Urothelium cell line (cell line): ENCODE measurements at regions not wholly inside any gene's neighbourhood (a gene's known extent, or its start where the extent isn't known, plus 50 kb on each side); places are given as distances from the start of the nearest gene placed in this dataset.

Source experiments
- DNase-seq: peaks from one replicate; pipeline ENCODE4 v3.0.0; 2011; ENCODE audit warnings: low spot score, mixed read lengths
- FAIRE-seq: peaks from 2 replicates; lab custom pipeline; 2011; peaks lifted over from hg19 to GRCh38; lab: Jason Lieb, UNC

DNA sequence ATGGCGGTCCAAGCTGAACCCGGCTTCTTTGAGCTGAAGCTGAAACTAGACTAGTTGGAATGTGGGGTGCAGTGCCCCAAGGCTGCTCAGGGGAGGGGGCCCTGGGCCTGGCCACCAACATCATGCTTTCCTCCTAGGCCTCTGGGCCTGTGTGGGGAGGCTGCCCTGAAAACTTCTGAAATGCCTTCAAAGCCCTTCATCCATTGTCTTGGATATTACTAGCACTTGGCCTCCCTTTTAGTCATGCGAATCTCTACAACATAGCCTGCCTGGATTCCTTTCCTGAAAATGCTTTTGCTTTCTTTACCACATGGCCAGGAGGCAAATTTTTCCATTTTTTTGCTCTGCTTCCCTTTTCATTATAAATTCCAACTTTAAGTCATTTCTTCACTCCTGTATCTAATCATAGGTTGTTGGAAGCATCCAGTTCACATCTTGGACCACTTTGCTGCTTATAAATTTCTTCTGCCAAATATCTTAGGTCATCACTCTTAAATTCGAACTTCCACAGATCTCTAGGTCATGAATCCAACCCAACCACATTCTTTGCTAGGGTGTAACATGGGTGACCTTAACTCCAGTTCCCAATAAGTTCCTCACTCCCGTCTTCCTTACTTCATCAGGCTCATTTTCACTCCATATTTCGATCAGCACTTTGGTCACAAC is 103.4 kb downstream of the DDIT4L start:
- no peak for DNase-seq
- FAIRE-seq, result no peak

DNA sequence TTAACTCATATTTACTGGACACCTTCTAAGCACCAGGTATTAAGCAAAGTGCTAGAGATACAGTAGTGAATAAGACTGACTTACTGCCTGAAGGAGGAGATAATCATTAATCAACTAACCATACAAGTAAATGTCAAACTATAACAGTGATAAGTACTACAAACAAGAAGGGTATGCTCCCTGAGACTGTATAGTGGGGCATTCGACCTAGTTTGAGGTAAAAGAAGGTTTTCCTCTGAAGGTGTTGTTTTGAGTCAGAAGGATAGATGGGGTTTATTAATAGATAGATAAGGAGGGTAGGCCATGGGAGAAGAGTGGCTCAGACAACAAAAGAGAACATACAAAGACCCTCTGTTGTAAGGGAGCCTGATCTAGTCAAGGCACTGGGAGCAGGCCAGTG is 105.4 kb downstream of the DDIT4L start:
- DNase-seq (no peak), FAIRE-seq (no peak)

DNA sequence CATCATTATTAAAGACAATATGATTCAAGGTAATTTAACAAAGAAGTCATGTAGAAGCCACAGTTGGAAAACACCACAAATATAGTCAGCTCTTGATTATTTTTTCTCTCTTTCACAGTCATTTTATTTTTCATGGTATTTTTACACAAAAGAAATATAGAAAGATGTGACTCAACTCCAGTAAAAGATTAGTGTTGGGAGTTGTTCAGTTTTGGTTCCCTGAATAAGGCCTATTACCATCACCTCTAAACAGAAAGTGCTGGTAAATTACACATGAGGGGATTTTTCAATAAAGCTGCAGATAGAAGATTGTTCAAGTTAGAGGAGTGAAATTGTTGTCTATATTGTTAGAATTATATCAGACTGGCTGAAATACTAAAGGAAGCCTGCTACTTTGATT is 107.0 kb downstream of the DDIT4L start:
- DNase-seq (no peak), FAIRE-seq (no peak)

DNA sequence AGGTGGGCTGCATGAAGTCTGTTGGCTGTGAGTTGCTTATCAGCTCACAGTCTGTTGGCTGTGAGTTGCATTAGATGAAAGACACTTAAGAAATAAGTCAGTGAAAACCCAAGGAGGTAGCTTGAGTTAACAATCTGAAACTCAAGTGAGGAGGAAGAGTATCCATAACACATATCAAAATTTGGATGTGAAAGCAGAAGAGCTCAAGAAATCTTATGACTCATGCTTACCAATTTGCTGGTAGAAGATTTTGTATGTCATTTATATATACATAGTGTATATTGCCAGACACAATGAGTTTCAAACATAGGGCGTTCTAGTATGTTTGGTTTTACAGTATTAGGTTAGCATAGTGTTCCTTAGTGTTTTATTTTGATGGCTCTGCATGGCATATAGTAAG is 107.4 kb downstream of the DDIT4L start:
- no peak for FAIRE-seq
- DNase-seq, result no peak

DNA sequence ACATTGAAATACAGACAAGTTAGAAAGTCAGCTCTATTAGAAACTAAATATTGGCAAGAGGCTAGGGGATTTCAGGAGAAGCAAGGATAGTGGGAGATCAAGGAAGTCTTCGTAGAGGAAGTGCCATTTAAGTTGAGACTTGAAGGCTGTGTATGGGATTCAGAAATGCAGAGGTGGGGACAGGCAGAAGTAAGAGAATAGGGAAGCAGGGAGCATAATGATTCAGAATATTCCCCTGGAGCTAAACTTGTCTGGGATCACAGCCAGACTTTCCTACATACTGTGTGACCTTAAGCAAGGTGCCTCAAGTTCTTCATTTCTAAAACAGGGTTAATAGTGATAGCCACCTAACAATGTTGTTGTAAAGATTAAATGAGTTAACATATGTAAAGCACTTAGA is 108.8 kb downstream of the DDIT4L start:
- DNase-seq (no peak), FAIRE-seq (no peak)

DNA sequence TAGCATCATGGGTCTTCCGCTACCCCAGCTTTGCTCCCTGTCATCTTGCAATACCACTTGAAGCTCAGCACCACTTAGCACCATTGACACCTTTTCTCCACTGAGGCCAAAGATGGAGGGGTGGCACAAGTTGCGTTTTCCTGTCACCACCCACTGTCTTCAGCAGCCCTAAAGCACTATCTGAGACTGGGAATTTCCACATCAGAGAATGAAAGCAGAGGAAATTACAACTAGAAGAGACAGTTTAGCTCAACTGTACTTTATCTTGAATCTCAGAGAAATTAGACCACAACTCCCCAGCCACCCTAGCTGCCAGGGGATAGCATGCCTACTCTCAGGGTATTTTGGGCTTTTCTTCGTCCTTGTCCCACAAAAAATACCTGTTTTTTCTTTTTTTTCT is 111.0 kb downstream of the DDIT4L start:
- DNase-seq, result no peak
- no peak for FAIRE-seq

DNA sequence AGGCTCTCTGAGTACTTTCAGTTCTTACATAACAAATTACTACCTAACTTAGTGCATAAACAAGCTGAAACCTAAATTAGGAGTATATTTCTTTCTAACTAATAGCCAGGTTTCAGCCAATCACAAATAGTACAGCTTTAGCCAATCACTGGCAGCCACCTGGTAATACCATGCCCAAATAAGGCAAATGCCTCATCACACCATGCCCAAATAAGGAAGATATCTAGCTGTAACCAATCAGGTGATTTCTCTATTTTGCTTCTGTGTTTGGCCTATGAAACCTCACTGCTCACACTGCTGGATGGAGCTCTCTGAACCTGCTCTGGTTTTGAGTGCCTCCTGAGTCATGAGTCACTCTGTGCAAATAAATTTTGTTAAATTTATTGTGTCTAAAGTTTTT is 113.5 kb downstream of the DDIT4L start:
- no peak for DNase-seq
- no peak for FAIRE-seq

DNA sequence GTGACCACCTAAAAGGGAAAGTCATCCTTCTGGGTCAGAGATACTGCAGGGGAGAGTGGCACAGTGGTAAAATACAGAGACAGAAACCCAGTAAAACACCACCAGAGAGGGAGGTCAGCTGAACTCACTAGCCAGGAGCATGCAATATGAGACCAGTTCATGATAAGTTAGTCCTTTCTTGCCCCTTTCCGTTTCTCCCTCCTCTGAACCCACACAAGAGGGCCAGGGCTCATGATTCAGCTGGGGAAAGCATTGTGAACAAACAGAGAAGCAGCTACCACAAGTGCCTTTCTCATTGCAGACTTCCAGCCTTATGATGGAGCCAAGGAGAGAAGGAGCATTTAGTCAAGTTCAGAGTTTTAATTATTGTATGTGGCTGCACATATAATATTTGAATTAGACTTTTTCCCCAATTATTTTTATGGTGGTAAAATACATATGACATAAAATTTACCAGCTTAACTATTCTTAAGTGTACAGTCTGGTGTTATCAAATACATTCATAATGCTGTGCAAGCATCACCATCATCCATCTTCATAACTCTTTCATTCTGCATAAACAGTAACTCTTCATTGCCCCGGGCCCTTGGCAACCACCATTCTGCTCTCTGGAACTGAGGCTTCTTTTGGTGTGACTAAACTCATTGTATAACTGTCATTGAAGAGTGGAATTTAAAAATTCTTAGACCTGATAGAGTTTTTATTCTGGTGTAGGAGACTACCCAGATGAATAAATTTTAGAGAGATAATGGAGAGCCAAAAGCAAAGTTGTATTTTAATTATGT is 114.6 kb downstream of the DDIT4L start:
- FAIRE-seq, result no peak
- DNase-seq, result no peak

DNA sequence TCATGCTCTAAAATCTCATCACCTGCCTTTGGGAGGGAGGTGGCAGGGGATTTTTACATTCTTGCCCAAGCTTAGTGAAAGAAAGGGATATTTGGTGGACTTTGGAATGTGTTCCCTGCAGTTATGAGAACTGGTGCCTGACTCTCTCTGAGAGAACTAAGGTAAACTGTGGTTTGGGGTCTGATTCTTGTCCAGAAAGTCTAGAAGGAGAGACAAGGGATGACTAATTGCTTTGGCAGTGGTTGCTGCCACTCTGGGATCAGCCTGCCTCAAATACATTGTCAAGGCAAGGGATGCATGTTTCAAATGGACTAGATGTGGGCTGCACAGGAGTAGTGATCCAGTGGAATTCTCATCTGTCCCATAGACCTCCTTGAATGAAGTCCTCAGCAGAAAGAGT is 115.2 kb downstream of the DDIT4L start:
- FAIRE-seq, result no peak

DNA sequence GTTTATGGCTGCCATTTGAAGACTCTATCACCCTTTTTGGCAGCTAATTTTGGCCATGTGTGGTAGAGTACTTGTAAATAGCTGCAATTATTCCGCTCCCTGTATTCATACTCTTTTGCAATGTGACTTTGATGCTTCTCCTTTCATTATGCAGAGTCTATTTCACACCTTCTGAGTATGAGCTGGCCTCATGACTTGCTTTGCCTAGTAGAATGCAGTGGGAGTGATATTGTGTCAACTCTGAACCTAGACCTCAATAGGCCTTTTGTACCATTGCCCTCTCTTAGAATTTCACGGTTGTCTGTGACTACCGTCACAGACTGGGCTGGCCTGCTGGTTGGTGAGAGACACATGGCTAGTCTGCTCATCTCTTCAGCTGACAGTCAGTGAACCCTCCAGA is 118.8 kb downstream of the DDIT4L start:
- DNase-seq, result no peak

More for the DNA sequence above, 115.2 kb downstream of the DDIT4L start:
- peak; percentile 21 for DNase-seq

DNA sequence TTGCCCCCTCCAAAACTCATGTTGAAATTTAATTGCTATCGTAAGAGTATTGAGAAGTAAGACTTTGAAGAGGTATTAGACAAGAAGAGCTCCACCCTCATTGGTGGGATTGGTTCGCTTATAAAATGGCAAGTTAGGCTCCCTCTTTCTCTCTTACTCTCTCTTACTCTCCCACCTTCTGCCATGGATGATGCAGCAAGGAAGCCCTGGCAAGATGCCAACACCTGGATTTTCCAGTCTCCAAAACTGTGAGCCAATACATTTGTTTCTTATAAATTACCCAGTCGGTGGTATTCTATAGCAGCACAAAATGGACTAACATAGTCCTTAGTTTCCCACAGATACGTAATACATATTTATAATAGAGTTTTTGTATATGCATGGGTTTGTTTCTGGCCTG is 119.4 kb downstream of the DDIT4L start:
- no peak for FAIRE-seq
- no peak for DNase-seq

More for the DNA sequence above, 118.8 kb downstream of the DDIT4L start:
- FAIRE-seq, result no peak

DNA sequence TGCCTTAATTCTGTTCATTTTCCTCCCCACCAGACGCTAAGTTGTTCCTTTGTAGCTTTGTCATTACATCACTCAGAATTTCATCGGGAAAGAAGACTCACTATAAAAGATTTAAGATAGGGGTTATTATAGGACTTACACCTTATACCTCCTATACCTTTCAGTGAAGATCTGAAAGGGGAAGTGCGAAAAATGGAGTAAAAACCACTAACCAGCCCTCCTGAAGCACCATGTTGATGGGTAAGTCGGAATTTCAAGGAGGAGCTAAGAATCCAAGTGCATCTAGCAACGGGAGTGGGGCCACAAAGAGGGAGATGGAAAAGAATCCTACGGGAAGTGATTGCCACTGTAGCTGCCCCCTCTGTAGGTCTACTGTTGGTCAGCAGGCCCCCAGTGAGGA is 119.1 kb upstream of the H2AZ1 start:
- DNase-seq (no peak), FAIRE-seq (no peak)

DNA sequence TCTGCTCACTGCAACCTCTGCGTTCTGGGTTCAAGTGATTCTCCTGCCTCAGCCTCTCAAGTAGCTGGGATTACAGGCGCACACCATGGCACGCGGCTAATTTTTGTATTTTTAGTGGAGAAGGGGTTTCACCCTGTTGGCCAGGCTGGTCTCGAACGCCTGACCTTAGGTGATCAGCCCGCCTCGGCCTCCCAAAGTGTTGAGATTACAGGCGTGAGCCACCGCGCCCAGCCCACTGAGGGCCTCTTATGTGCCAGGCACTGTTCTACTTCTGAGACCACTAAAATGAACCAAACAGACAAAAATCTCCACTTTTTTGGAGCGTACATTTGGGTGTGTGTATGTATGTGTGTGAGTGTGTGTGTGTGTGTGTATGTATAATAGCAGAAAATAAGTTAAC is 117.2 kb upstream of the H2AZ1 start:
- FAIRE-seq (no peak), DNase-seq (no peak)

DNA sequence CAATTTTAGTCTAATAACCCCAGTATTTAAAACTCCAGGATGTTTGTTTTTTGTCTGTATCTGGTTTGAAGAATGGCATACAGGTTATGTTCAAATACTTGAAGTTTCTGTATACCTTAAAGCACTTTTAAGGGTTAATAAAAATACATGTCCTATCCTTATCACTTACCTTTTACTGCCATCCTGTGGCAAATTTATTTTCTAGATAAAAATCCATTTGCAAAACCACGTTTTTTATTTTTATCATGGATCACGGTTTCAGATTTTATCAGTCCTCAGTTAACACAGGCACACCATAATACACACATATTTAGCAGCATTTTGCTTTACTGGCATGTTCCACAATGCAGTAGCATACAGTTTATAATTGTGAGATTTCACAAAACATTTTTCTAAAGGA is 113.3 kb upstream of the H2AZ1 start:
- no peak for FAIRE-seq
- DNase-seq, result no peak

DNA sequence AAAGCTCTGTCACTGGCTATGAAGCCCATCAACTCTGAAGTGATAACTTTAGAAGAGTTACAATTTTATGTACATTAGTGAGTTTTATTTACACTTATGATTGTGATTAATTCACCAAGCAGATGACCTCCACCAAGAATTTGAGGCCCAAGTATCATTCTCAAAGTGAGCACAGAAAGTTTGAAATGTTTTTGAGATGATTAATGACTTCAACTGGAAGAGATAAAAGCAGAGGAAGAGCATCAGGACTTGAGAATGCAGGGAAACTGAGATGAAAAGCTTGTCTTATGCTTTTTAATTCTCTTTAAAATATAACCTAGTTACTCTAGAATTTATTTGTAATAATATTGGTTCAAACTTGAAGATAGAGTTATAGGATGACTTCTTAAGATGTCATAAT is 112.8 kb upstream of the H2AZ1 start:
- FAIRE-seq, result no peak
- no peak for DNase-seq

DNA sequence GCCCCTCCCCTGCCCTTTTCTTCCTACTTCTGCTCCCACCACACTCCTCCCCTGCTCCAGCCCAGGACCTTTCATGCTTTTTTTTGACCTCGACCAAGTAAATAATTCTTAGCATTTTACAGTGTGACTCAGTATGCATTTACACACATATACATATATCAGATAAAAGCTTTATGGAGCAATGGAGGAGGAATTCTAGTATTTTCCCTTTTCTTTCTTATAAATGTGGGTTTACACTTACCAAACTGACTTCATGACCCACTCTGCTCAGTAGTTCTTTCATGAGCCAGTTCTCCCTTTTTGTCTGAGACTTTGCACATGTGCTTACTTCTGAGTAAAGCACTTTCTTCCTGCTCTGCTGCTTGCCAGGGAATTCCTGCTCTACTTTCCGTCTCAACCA is 111.8 kb upstream of the H2AZ1 start:
- no peak for FAIRE-seq
- DNase-seq, result no peak

DNA sequence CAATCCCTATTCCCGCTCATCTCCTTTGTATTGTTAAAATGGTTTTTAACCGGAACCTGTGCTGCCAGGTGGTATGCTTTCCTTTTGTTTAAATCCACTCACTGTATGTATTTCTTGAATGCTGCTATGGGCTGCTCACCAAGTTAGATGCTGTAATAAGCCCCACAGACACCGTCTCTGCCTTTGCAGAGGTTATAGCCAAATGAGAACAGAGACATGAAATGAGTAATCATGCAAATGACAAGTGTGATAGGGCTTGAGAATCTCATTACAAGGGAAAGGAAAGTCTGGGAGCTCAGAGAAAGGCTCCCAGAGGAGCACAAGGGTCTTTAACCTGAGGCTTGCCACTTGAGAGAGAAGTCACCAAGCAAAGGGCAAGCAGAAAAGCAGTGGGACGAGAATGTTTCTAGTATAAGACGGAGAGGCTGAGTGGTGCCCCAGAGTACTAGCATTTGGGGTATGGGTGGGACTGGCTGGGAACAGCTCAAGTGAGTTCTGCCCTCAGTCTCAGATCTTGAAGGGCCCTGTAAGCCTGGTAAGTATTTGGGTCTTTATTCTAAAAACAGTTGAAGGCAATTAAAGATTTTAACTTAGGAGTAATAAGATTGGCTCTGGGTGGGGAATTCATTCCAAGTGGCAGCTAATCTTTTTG is 110.8 kb upstream of the H2AZ1 start:
- DNase-seq (no peak), FAIRE-seq (no peak)

DNA sequence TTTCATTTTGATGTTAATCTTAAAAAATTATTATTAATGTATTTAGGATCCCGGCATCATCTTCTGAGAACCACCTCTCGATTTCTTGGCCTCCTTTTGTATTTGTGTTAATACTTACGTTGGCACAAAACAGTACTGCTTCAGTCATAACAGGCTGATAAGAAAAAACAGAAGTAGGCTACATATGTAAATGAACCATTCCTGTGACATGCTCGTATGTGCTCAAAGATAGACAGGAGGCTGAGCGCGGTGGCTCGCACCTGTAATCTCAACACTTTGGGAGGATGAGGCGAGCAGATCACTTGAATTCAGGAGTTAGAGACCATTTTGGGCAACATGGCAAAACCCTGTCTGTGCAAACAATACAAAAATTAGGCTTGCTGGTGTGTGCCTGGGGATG is 109.4 kb upstream of the H2AZ1 start:
- FAIRE-seq (no peak), DNase-seq (no peak)

DNA sequence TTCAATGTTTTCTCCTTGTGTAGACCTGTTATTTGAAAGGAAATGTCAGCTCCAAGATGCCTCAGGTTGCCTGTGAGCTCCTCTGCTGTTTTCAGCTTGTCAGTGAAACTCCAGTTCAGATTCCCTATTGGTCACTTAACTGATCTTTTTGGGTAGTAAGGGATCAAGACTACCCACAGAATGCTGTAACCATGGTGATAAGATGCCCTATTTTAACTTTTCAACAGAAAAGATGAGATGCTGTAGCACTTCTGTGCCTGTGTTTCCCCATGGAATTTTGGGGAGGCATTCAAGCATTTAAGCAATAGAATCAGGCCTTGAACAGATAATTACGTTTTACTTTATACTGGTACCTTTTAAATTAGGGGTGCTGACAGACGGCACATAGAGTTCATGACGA is 106.6 kb upstream of the H2AZ1 start:
- FAIRE-seq, result no peak
- DNase-seq, result no peak

DNA sequence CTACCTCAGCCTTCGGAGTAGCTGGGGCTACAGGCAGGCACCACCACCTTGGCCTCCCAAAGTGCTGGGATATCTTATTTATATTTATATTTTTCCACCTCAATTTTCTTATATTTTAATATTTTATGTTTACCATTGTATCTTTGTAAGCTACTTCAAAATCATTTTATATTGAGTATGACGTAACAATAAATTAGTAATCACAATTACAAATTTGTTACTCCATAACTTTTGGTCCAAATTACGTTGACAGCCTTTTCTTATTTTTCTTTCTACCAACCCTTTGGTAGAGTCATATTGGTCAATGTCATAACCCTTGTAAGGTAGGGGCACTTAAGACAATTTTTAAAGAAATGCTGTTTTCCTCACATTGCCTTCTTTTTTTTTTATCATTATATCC is 104.0 kb upstream of the H2AZ1 start:
- no peak for DNase-seq
- no peak for FAIRE-seq

DNA sequence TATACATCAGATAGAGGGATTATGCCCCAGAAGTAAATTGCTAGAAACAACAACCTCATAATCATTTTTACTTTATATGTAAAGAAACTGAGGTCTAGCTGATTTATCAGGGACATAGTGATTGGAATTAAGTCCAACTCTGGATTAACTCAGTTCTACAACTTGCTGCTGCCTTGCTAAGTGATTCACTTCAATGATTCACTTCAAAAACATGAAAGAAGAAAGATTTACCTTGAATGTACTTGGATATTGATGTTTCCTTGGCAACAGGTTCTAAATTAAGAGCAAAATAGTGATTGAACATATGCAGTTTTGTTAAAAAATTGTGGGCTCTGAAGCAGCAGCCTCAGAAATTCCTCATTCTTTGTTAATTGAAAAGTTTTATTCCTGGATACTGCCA is 99.8 kb upstream of the H2AZ1 start:
- FAIRE-seq, result no peak
- no peak for DNase-seq

DNA sequence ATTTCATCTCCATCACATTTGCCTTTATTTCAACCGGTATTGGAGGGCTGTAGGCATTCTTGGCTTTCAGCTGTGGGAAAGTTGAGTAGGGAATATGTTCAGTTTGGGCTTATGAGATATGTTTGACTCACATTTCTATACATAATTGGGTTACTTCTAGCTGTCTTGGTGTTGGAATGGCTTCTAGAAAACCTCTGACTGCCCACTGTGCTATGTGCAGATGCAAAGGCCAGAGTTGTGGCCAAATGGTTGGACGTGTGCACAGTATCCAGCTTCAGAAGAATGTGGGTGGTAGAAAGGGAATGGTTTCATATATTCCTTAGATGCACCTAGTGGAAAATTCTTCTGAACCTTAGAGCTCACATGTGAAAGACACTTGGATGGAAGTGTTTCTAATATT is 92.6 kb upstream of the H2AZ1 start:
- DNase-seq (no peak), FAIRE-seq (no peak)
